Hepatocyte (in vitro differentiated cells): ENCODE measurements at regions not wholly inside any gene's neighbourhood (a gene's known extent, or its start where the extent isn't known, plus 50 kb on each side); places are given as distances from the start of the nearest gene placed in this dataset.

Experiments
- DNase-seq: peaks from one replicate; pipeline ENCODE4 v3.0.0-alpha.2; 2016; ENCODE audit warnings: low spot score
- H2AFZ ChIP-seq: fragments of 200-600 bp; sonication (generic); 2 replicates; pipeline ENCODE4 v1.6.0; 2016; ENCODE audit warnings: antibody characterized with exemption, mild to moderate bottlenecking
- H3K27ac ChIP-seq: fragments of 200-600 bp; sonication (generic); 2 replicates; pipeline ENCODE4 v1.5.1; 2016; ENCODE audit warnings: mild to moderate bottlenecking
- H3K27me3 ChIP-seq: fragments of 200-600 bp; sonication (generic); 2 replicates; pipeline ENCODE4 v1.6.1; 2016
- H3K36me3 ChIP-seq: fragments of 200-600 bp; sonication (generic); replicated peaks from 2 replicates; pipeline ENCODE4 v1.5.1; 2016; ENCODE audit warnings: low read depth; ENCODE audit not compliant: insufficient read depth
- H3K4me1 ChIP-seq: fragments of 200-600 bp; sonication (generic); 2 replicates; pipeline ENCODE4 v1.5.1; 2016; ENCODE audit warnings: mild to moderate bottlenecking, moderate library complexity; ENCODE audit not compliant: insufficient read depth
- H3K4me2 ChIP-seq: fragments of 200-600 bp; sonication (generic); 2 replicates; pipeline ENCODE4 v1.6.0; 2016
- H3K4me3 ChIP-seq: fragments of 200-600 bp; sonication (generic); 2 replicates; pipeline ENCODE4 v1.5.1; 2016; ENCODE audit warnings: mild to moderate bottlenecking
- H3K79me2 ChIP-seq: fragments of 200-600 bp; sonication (generic); 2 replicates; pipeline ENCODE4 v1.6.0; 2017; ENCODE audit warnings: mild to moderate bottlenecking
- H3K9me2 ChIP-seq: fragments of 200-600 bp; sonication (generic); replicated peaks from 2 replicates; pipeline ENCODE4 v1.6.0; 2017; ENCODE audit warnings: mild to moderate bottlenecking; ENCODE audit not compliant: insufficient read depth
- H3K9me3 ChIP-seq: fragments of 200-600 bp; sonication (generic); 2 replicates; pipeline ENCODE4 v1.5.1; 2016; ENCODE audit warnings: low read depth, mild to moderate bottlenecking
- H4K20me1 ChIP-seq: fragments of 200-600 bp; sonication (generic); 2 replicates; pipeline ENCODE4 v1.6.0; 2016; ENCODE audit warnings: mild to moderate bottlenecking; ENCODE audit not compliant: insufficient read depth, poor library complexity, severe bottlenecking
- CTCF ChIP-seq: fragments of 200-600 bp; sonication (generic); IDR thresholded peaks from 2 replicates; pipeline ENCODE4 v1.5.1; 2016; ENCODE audit warnings: antibody characterized with exemption, mild to moderate bottlenecking; ENCODE audit not compliant: poor library complexity
- EZH2 ChIP-seq: fragments of 200-600 bp; sonication (generic); IDR thresholded peaks from 2 replicates; pipeline ENCODE4 v1.6.1; 2016; ENCODE audit warnings: antibody characterized with exemption, mild to moderate bottlenecking, borderline replicate concordance
- EZH2phosphoT487 ChIP-seq: fragments of 200-600 bp; sonication (generic); IDR thresholded peaks from one replicate; pipeline ENCODE4 v1.6.1; 2018; ENCODE audit warnings: antibody characterized with exemption, mild to moderate bottlenecking, low read depth, moderate library complexity; ENCODE audit not compliant: unreplicated experiment, severe bottlenecking
- WGBS: methylation state at CpG from one replicate; pipeline ENCODE4 v1.1.6; 2016; ENCODE audit warnings: low lambda C conversion rate; ENCODE audit errors: missing lambda C conversion rate; 5-methylcytosine and 5-hydroxymethylcytosine counted together

GRCh38 chr2:136173126-136173525 lies 55.2 kb upstream of the CXCR4 start:
- no peak overlapping the region for H2AFZ ChIP-seq
- no peaks in the 10 kb centered on the region for H4K20me1 ChIP-seq
- H3K27ac ChIP-seq = no peak overlapping the region
- no peak for DNase-seq
- WGBS = 60% methylated on average over 1 of the region's 1 CpG
- H3K9me2 ChIP-seq = no peaks in the 10 kb centered on the region
- H3K4me2 ChIP-seq = no peak overlapping the region
- H3K27me3 ChIP-seq = no peaks in the 10 kb centered on the region
- H3K36me3 ChIP-seq = no peaks in the 10 kb centered on the region
- TF ChIP-seq EZH2 (no peak), EZH2phosphoT487 (no peak), CTCF (no peak)
- no peak overlapping the region for H3K4me3 ChIP-seq
- no peaks in the 10 kb centered on the region for H3K79me2 ChIP-seq
- no peaks in the 10 kb centered on the region for H3K4me1 ChIP-seq
- H3K9me3 ChIP-seq = no peaks in the 10 kb centered on the region

GRCh38 chr2:136171223-136171622 lies 53.3 kb upstream of the CXCR4 start:
- Histone ChIP-seq H3K27me3 (no peaks in the 10 kb centered on the region), H3K4me3 (no peak overlapping the region), H3K79me2 (no peaks in the 10 kb centered on the region), H3K4me2 (no peak overlapping the region), H3K9me3 (no peaks in the 10 kb centered on the region), H3K36me3 (no peaks in the 10 kb centered on the region), H2AFZ (no peak overlapping the region), H3K27ac (no peak overlapping the region), H3K4me1 (no peaks in the 10 kb centered on the region), H3K9me2 (no peaks in the 10 kb centered on the region), H4K20me1 (no peaks in the 10 kb centered on the region)
- WGBS = 95% methylated on average over 4 of the region's 4 CpGs
- no peak for TF ChIP-seq EZH2
- TF ChIP-seq EZH2phosphoT487 = no peak
- no peak for TF ChIP-seq CTCF
- DNase-seq = no peak

GRCh38 chr2:136168720-136169119 lies 50.8 kb upstream of the CXCR4 start:
- Histone ChIP-seq H3K9me3 (no peaks in the 10 kb centered on the region), H3K27me3 (no peaks in the 10 kb centered on the region), H3K9me2 (no peaks in the 10 kb centered on the region), H3K4me2 (no peak overlapping the region), H4K20me1 (no peaks in the 10 kb centered on the region), H3K36me3 (no peaks in the 10 kb centered on the region), H3K79me2 (no peaks in the 10 kb centered on the region), H3K4me3 (no peak overlapping the region), H2AFZ (no peak overlapping the region), H3K4me1 (no peaks in the 10 kb centered on the region), H3K27ac (no peak overlapping the region)
- DNase-seq = no peak
- TF ChIP-seq EZH2 (no peak), EZH2phosphoT487 (no peak), CTCF (no peak)
- WGBS = 26% methylated on average over 5 of the region's 5 CpGs
